ENCODE measurements at regions not wholly inside any gene's neighbourhood (a gene's known extent, or its start where the extent isn't known, plus 50 kb on each side); places are given as distances from the start of the nearest gene placed in this dataset.

DNA sequence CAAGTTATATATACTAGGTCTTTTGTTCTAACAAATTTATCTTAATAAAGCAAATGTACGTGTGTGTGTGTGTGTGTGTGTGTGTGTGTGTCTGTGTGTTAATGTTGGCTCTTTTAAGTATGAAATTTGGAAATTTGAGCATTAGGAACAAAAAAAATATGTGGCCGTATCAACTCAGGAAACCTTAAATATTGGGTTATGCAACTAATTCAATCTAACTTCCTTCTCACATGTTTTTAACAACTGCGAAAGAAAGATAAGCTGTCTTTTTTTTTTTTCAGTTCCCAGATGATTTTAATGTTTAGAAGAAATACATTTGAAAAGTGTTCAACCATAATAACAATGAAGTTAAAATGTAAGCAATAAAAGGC lies 616.4 kb upstream of the ARID1B start:
- H3K4me3 ChIP-seq (replicated peaks; ENCODE audit: low read depth, low read length), result no peak overlapping the region
- TF ChIP-seq, protein P1, sequence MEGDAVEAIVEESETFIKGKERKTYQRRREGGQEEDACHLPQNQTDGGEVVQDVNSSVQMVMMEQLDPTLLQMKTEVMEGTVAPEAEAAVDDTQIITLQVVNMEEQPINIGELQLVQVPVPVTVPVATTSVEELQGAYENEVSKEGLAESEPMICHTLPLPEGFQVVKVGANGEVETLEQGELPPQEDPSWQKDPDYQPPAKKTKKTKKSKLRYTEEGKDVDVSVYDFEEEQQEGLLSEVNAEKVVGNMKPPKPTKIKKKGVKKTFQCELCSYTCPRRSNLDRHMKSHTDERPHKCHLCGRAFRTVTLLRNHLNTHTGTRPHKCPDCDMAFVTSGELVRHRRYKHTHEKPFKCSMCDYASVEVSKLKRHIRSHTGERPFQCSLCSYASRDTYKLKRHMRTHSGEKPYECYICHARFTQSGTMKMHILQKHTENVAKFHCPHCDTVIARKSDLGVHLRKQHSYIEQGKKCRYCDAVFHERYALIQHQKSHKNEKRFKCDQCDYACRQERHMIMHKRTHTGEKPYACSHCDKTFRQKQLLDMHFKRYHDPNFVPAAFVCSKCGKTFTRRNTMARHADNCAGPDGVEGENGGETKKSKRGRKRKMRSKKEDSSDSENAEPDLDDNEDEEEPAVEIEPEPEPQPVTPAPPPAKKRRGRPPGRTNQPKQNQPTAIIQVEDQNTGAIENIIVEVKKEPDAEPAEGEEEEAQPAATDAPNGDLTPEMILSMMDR (IDR thresholded peaks at IDR 0.05; ENCODE audit: low read length, missing control alignments), result no peak
- DNase-seq (ENCODE audit: low read depth), result peak; percentile 2

DNA sequence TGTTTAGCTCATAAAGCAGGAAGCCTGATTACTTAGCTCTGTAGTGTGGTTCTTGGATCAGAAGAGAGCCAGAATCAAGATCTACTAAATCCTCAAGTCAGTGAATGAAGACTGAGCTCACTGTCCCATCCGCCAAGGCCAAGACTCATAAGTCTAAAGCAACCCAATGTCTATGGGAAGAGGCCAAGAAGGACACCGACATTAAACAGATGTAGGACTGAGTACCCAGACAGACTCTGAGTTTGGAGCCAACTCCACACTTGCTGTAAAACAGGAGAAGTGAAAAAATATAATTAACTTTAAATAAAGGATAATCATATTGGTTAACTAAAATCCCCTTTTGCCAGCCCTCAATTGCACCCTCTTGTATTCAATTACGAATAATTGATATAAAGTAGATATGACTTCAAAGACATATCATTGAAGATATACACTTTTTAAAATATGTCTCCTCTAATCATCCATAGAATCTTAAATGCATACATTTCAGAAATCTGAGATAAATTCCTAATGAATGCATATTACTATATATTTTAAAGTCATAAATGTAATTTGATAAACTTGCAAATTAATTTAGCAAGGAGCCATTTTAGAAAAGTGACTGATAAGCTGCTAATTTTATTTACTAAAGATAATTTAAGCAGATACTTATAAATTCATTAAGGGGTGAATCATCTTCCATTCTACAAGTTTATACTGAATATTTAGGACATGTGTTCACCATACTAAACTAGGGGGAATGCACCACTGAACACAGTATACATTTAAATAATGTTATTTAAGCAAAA lies 617.0 kb upstream of the ARID1B start:
- no peak overlapping the region for H3K4me3 ChIP-seq (replicated peaks; ENCODE audit: low read depth, low read length)
- no peak for DNase-seq (ENCODE audit: low read depth)
- TF ChIP-seq, protein P1 (IDR thresholded peaks at IDR 0.05; ENCODE audit: low read length, missing control alignments), result no peak

DNA sequence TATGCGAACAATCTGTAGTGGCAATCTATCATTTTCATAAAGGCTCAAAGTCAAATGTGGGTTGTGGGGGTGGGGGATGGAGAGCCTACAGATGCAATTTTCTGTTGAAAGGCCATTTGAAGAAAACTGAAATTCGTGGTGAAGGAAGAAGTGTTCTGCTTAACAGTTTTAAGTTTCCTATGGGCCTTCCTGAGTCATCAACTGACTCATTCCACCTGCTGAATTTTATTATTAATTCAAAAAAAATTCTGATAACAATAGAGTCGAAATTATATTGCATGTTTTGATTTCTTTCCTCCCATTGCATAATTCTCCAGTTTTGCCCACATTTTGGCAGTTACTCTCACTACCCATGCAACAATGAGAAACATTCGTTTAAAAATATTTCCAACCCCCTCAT lies 622.3 kb upstream of the ARID1B start:
- DNase-seq (ENCODE audit: low read depth), result peak; percentile 17
- TF ChIP-seq, protein P1 (IDR thresholded peaks at IDR 0.05; ENCODE audit: low read length, missing control alignments), result no peak
- H3K4me3 ChIP-seq (replicated peaks; ENCODE audit: low read depth, low read length), result no peak overlapping the region

DNA sequence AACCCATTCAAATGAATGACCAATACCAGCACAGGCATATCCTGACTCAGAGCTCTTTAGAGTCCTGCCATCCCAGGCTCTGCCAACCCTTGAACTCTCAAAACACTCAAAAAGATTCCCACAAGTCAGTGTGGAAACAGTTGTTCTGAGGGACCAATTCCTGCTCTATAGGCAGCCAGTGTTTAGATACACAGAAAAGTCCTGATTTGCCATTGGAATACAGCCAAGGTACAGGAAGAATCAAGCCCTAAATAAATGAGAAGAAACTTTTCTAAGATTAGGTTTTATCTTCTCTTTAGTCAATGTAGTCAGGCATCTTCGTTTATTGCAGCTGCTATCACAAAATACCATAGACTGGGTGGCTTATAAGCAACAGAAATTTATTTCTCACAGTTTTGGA lies 626.8 kb upstream of the ARID1B start:
- no peak overlapping the region for H3K4me3 ChIP-seq (replicated peaks; ENCODE audit: low read depth, low read length)
- TF ChIP-seq, protein P1 (IDR thresholded peaks at IDR 0.05; ENCODE audit: low read length, missing control alignments), result no peak
- no peak for DNase-seq (ENCODE audit: low read depth)

DNA sequence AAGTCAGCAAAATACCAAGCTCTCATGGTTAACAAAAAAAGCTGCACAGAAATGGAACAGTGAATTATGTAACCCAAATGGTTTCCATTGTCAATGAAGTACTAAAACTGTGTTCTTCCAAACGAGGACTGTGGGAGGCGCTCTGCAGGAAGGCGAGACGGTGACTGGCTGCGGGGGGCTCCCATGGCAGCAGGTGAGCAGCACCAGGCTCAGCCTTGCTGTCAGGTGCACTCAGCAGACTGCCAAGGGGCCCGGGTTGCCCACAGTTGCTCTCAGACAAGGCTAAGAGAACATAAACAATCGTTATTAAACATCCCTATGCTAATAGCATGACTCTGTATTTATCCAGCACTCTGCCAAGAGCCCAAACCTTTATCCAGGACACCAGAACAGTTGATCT lies 630.3 kb upstream of the ARID1B start:
- no peak for DNase-seq (ENCODE audit: low read depth)
- no peak overlapping the region for H3K4me3 ChIP-seq (replicated peaks; ENCODE audit: low read depth, low read length)
- TF ChIP-seq, protein P1 (IDR thresholded peaks at IDR 0.05; ENCODE audit: low read length, missing control alignments), result no peak

DNA sequence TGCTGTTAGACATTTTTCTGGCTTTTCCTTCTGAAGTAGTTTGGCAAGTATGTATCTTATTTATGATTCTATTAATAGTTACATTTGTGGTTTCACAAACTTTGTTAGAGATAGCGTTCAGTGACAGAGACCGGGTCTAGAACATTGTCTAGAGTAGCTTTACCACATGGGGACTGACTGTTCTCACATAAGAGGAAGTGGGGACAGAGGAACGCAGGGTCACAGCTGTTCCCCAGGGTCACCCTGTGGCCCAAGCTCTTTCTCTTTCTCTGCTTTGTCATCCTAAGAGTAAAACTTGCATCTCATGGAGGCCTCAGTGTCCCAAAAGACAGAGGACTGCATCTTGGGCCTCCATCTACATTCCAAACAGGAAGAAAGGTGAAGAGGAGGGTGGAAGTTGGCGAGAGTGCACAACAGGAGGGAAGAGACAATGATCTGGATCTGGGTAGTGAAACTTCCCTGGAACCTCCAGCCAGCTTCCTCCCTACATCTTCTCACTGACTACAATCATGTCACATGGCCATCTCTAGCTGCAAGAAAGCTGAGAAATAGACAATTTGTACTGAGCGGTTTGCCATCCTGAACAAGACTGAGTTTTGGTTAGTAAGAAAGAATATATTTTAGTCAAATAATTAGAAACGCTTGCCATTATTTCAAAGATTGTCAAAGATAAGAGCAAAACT lies 645.8 kb upstream of the ARID1B start:
- DNase-seq (ENCODE audit: low read depth), result no peak
- TF ChIP-seq, protein P1 (IDR thresholded peaks at IDR 0.05; ENCODE audit: low read length, missing control alignments), result no peak
- H3K4me3 ChIP-seq (replicated peaks; ENCODE audit: low read depth, low read length), result no peak overlapping the region
